Activated naive CD8-positive, alpha-beta T cell treated with anti-CD3 and anti-CD28 coated beads for 36 hours (primary cell): ENCODE measurements at regions not wholly inside any gene's neighbourhood (a gene's known extent, or its start where the extent isn't known, plus 50 kb on each side); places are given as distances from the start of the nearest gene placed in this dataset.

Experiments
- DNase-seq: peaks from one replicate; pipeline ENCODE4 v3.0.0; 2021
- H3K27ac Mint-ChIP-seq: one replicate; pipeline ENCODE4 v1.8.0; 2022; ENCODE audit warnings: mild to moderate bottlenecking, moderate library complexity, mixed read lengths
- H3K27me3 Mint-ChIP-seq: one replicate; pipeline ENCODE4 v1.8.0; 2022; ENCODE audit warnings: mild to moderate bottlenecking, mixed read lengths
- H3K36me3 Mint-ChIP-seq: one replicate; pipeline ENCODE4 v1.8.0; 2021; ENCODE audit warnings: mild to moderate bottlenecking, mixed read lengths
- H3K4me1 Mint-ChIP-seq: one replicate; pipeline ENCODE4 v1.8.0; 2021; ENCODE audit warnings: mixed read lengths
- H3K4me3 Mint-ChIP-seq: one replicate; pipeline ENCODE4 v1.8.0; 2022; ENCODE audit warnings: mild to moderate bottlenecking, moderate library complexity, mixed read lengths
- H3K9me3 Mint-ChIP-seq: one replicate; pipeline ENCODE4 v1.8.0; 2022; ENCODE audit warnings: mixed read lengths

GRCh38 chr16:72282362-72282761 lies 110.4 kb upstream of the PMFBP1 start:
- Mint-ChIP-seq H3K9me3 (no peaks in the 10 kb centered on the region), H3K4me1 (no peaks in the 10 kb centered on the region), H3K4me3 (no peak overlapping the region), H3K36me3 (no peaks in the 10 kb centered on the region), H3K27me3 (no peaks in the 10 kb centered on the region), H3K27ac (no peak overlapping the region)
- DNase-seq = no peak

DNA sequence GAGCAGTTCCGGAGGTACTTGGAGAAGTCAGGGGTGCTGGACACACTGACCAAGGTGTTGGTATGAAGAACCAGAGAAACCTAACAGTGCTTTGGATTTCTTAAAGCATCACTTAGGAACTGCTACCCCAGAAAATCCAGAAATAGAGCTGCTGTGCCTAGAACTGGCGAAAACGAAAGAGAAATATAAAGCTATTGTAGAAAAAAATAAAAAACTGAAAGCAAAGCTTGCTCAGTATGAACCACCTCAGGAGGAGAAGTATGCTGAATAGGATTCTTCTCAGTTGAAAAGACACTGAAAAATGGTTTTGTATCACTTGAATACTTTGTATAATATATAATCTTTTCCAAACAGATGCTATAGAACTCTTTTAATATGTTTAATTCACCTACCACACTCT lies 106.3 kb upstream of the PMFBP1 start:
- Mint-ChIP-seq H3K9me3 (no peaks in the 10 kb centered on the region), H3K27ac (no peak overlapping the region), H3K36me3 (no peaks in the 10 kb centered on the region), H3K27me3 (no peaks in the 10 kb centered on the region), H3K4me3 (no peak overlapping the region), H3K4me1 (no peaks in the 10 kb centered on the region)
- no peak for DNase-seq

DNA sequence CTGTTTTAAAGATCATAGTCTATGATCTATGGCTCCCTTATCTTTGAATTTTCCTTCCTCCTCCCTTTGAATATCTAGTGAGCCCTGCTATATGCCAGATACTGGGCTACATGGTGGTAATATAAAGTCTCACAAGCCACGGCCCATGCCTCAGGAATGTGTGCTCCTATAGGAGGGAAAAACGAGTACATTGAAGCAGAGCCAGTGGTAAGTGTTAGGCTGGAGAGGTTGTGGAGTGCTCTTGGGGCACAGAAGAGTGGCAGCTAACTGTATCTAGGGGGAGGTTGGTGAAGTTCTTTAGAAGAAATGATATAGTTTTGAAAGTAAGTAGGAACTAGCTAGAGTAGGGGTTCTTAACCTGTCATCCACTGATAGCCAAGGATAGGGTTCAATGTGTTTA lies 105.8 kb upstream of the PMFBP1 start:
- no peak overlapping the region for H3K27ac Mint-ChIP-seq
- no peak overlapping the region for H3K4me3 Mint-ChIP-seq
- no peaks in the 10 kb centered on the region for H3K4me1 Mint-ChIP-seq
- H3K9me3 Mint-ChIP-seq = no peaks in the 10 kb centered on the region
- no peak for DNase-seq
- no peaks in the 10 kb centered on the region for H3K27me3 Mint-ChIP-seq
- no peaks in the 10 kb centered on the region for H3K36me3 Mint-ChIP-seq

GRCh38 chr16:72271699-72272240 lies 99.8 kb upstream of the PMFBP1 start:
- H3K27me3 Mint-ChIP-seq = no peaks in the 10 kb centered on the region
- no peak overlapping the region for H3K4me3 Mint-ChIP-seq
- H3K27ac Mint-ChIP-seq = no peak overlapping the region
- H3K36me3 Mint-ChIP-seq = peaks cover 8% of the 10 kb centered on the region
- no peaks in the 10 kb centered on the region for H3K9me3 Mint-ChIP-seq
- H3K4me1 Mint-ChIP-seq = no peaks in the 10 kb centered on the region
- no peak for DNase-seq

DNA sequence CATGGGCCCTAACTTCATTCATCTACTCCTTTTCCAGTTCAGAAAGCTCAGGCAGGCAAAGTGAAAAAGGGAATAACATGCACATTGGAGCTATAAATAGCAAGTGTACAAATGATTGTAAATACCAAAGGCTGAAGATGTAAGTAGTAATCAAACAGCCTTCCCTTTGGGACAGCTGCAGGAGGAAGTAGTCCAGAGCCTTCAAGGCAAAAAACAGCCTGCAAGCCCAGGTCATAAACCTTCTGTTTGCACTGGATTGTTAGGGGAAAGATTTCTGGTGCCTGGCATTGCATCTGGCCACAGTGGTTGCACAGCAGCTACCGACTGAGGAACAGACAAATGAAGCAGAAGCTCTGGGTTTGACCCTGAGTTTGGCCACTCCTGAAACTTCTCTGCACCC lies 98.6 kb upstream of the PMFBP1 start:
- no peaks in the 10 kb centered on the region for H3K27me3 Mint-ChIP-seq
- H3K4me1 Mint-ChIP-seq = no peaks in the 10 kb centered on the region
- peaks cover 8% of the 10 kb centered on the region for H3K36me3 Mint-ChIP-seq
- no peak for DNase-seq
- H3K9me3 Mint-ChIP-seq = no peaks in the 10 kb centered on the region
- no peak overlapping the region for H3K27ac Mint-ChIP-seq
- no peak overlapping the region for H3K4me3 Mint-ChIP-seq

- peaks cover 8% of the 10 kb centered on the region for H3K36me3 Mint-ChIP-seq
- no peaks in the 10 kb centered on the region for H3K9me3 Mint-ChIP-seq
- no peak overlapping the region for H3K27ac Mint-ChIP-seq
- H3K4me1 Mint-ChIP-seq = no peaks in the 10 kb centered on the region
- DNase-seq = no peak
- H3K4me3 Mint-ChIP-seq = no peak overlapping the region
- H3K27me3 Mint-ChIP-seq = no peaks in the 10 kb centered on the region
These were observed 94.9 kb upstream of the PMFBP1 start for GRCh38 chr16:72266836-72267235.

- no peak overlapping the region for H3K4me3 Mint-ChIP-seq
These were observed 92.8 kb upstream of the PMFBP1 start for GRCh38 chr16:72264771-72265170.

GRCh38 chr16:72262711-72263110 lies 90.8 kb upstream of the PMFBP1 start:
- Mint-ChIP-seq H3K4me1 (no peaks in the 10 kb centered on the region), H3K36me3 (no peaks in the 10 kb centered on the region), H3K27me3 (no peaks in the 10 kb centered on the region), H3K27ac (no peak overlapping the region), H3K4me3 (no peak overlapping the region), H3K9me3 (no peaks in the 10 kb centered on the region)
- DNase-seq = no peak

More at GRCh38 chr16:72264771-72265170, 92.8 kb upstream of the PMFBP1 start:
- H3K27me3 Mint-ChIP-seq = no peaks in the 10 kb centered on the region
- no peaks in the 10 kb centered on the region for H3K4me1 Mint-ChIP-seq
- H3K9me3 Mint-ChIP-seq = no peaks in the 10 kb centered on the region
- H3K27ac Mint-ChIP-seq = no peak overlapping the region
- DNase-seq = no peak
- H3K36me3 Mint-ChIP-seq = peaks cover 8% of the 10 kb centered on the region

- Mint-ChIP-seq H3K27me3 (no peaks in the 10 kb centered on the region), H3K9me3 (no peaks in the 10 kb centered on the region), H3K4me1 (no peaks in the 10 kb centered on the region), H3K27ac (no peak overlapping the region), H3K36me3 (no peaks in the 10 kb centered on the region), H3K4me3 (no peak overlapping the region)
- no peak for DNase-seq
These were observed 89.2 kb upstream of the PMFBP1 start for GRCh38 chr16:72261127-72261526.

- Mint-ChIP-seq H3K27me3 (no peaks in the 10 kb centered on the region), H3K27ac (no peak overlapping the region), H3K4me1 (no peaks in the 10 kb centered on the region), H3K4me3 (no peak overlapping the region), H3K36me3 (no peaks in the 10 kb centered on the region), H3K9me3 (no peaks in the 10 kb centered on the region)
- no peak for DNase-seq
These were observed 84.6 kb upstream of the PMFBP1 start for GRCh38 chr16:72256398-72257066.

DNA sequence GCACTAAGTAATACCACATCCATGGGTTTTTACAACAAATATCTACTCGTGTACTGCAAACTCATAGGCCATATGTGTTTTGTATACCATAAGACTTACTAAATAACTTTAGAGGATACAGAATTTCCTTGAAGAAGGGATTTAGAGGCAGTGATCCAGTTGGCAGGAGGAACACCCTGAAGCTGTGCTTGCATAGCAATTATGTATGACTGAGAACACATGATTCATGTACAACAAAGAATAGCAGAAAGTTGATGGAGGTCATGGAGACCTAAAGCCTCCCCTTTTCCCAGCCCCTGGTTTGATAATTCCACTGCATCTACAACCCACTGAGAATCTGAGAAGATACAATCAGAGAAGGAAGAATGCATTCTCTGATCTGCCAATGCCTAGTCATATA lies 83.8 kb upstream of the PMFBP1 start:
- no peak for DNase-seq
- no peak overlapping the region for H3K27ac Mint-ChIP-seq
- no peaks in the 10 kb centered on the region for H3K9me3 Mint-ChIP-seq
- H3K36me3 Mint-ChIP-seq = no peaks in the 10 kb centered on the region
- H3K4me3 Mint-ChIP-seq = no peak overlapping the region
- H3K4me1 Mint-ChIP-seq = no peaks in the 10 kb centered on the region
- no peaks in the 10 kb centered on the region for H3K27me3 Mint-ChIP-seq

- no peaks in the 10 kb centered on the region for H3K27me3 Mint-ChIP-seq
- no peak for DNase-seq
- H3K4me1 Mint-ChIP-seq = peaks cover 7% of the 10 kb centered on the region
- no peak overlapping the region for H3K4me3 Mint-ChIP-seq
- H3K36me3 Mint-ChIP-seq = no peaks in the 10 kb centered on the region
- no peaks in the 10 kb centered on the region for H3K9me3 Mint-ChIP-seq
- H3K27ac Mint-ChIP-seq = no peak overlapping the region
These were observed 75.9 kb upstream of the PMFBP1 start for GRCh38 chr16:72247821-72248253.

DNA sequence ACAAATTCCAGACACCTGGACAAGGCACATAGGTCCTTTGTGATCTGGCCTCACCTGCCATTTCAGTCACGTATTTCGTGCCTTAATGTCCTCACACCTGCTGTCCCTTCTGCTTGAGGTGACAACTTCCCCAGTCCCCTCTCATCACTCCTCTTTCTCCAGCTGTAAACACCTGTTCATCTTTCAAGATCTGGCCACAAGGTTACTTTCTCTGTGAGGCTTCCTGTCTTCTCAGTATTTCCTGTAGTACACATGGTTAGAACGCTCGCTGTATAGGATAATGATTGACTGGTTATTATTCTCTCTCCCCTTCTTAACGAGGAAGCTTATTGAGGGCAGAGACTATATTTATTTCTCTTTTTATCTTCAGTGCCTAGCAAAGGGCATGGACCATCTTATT lies 74.5 kb upstream of the PMFBP1 start:
- H3K27ac Mint-ChIP-seq = peak overlapping the region; percentile 43
- no peak overlapping the region for H3K4me3 Mint-ChIP-seq
- DNase-seq = no peak
- H3K27me3 Mint-ChIP-seq = no peaks in the 10 kb centered on the region
- H3K36me3 Mint-ChIP-seq = no peaks in the 10 kb centered on the region
- H3K4me1 Mint-ChIP-seq = peaks cover 7% of the 10 kb centered on the region
- no peaks in the 10 kb centered on the region for H3K9me3 Mint-ChIP-seq

DNA sequence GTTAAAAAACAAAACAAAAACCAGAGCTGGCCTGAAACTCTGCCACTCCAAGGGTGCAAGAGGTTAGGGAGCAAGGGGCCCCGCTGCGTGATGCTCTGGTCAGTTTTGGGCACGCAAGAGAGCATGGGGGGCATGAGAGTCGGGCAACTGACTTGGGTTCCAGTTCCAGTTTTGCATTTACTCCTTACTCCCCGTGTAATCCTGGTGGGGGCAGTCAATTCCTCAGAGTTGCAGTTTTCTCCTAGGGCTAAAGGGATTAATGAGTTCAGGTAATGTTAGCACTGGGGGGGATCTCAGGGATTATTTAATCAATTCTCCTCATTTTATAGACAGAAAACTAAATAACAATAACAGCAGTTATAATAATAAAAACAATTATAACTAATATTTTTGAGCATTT lies 72.9 kb upstream of the PMFBP1 start:
- Mint-ChIP-seq H3K36me3 (no peaks in the 10 kb centered on the region), H3K9me3 (no peaks in the 10 kb centered on the region), H3K27me3 (no peaks in the 10 kb centered on the region), H3K27ac (no peak overlapping the region), H3K4me1 (peaks cover 7% of the 10 kb centered on the region), H3K4me3 (no peak overlapping the region)
- DNase-seq = no peak

- DNase-seq = no peak
- Mint-ChIP-seq H3K36me3 (no peaks in the 10 kb centered on the region), H3K9me3 (no peaks in the 10 kb centered on the region), H3K4me1 (peaks cover 7% of the 10 kb centered on the region), H3K4me3 (no peak overlapping the region), H3K27me3 (no peaks in the 10 kb centered on the region), H3K27ac (no peak overlapping the region)
These were observed 71.7 kb upstream of the PMFBP1 start for GRCh38 chr16:72243621-72244020.

DNA sequence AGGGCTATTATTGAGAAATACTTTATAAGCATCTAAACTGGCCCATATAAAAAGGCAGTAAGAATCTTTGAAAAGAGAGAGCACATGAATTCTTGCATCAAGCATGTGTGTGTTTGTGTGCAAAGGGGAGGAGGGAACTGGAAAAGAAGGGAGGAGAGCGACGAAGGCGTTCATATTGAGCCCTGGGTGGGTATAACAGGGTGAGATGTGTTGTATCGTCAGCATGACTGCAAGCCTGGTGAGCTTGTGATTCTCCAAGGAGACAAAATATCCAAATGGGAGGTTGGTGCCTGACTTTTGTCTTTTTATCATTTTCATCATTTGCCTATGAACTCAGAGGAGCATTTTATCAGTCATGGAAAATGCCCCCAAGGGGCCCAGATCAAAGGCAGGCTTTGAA lies 70.8 kb upstream of the PMFBP1 start:
- DNase-seq = no peak
- Mint-ChIP-seq H3K4me1 (peaks cover 7% of the 10 kb centered on the region), H3K27me3 (no peaks in the 10 kb centered on the region), H3K9me3 (no peaks in the 10 kb centered on the region), H3K4me3 (no peak overlapping the region), H3K27ac (no peak overlapping the region), H3K36me3 (no peaks in the 10 kb centered on the region)
